ENCODE measurements at regions not wholly inside any gene's neighbourhood (a gene's known extent, or its start where the extent isn't known, plus 50 kb on each side); places are given as distances from the start of the nearest gene placed in this dataset.

GRCh38 chr21:28454564-28455252 is 538.0 kb downstream of the LTN1 start:
- no peak for FAIRE-seq
- Histone ChIP-seq H3K9me1 (ENCODE audit: control insufficient read depth, insufficient read depth, low read length) (no peaks in the 10 kb centered on the region), H3K4me1 (replicated peaks in 1 of 2; ENCODE audit: control insufficient read depth in 2 of 2, insufficient read depth in 2 of 2, low read length in 2 of 2) (no peaks in the 10 kb centered on the region), H4K20me1 (replicated peaks; ENCODE audit: control insufficient read depth, insufficient read depth, low read length) (no peaks in the 10 kb centered on the region), H3K9me3 (replicated peaks; ENCODE audit: control insufficient read depth, insufficient read depth, low read depth, low read length) (peaks cover 2% of the 10 kb centered on the region; the same call in 1 of the 2 replicates), H3K4me3 (no peak overlapping the region), H3K27me3 (ENCODE audit: control insufficient read depth in 2 of 2, insufficient read depth in 2 of 2, low read length in 2 of 2) (no peaks in the 10 kb centered on the region), H3K79me2 (ENCODE audit: control insufficient read depth, insufficient read depth, low read length) (no peaks in the 10 kb centered on the region), H3K9ac (ENCODE audit: insufficient read depth in 1 of 2, low read depth in 2 of 2, low read length in 2 of 2) (no peak overlapping the region), H3K4me2 (ENCODE audit: insufficient read depth, low read length) (no peak overlapping the region), H3K36me3 (ENCODE audit: control insufficient read depth, insufficient read depth, low read length) (no peaks in the 10 kb centered on the region), H3K27ac (ENCODE audit: extremely low read depth, low read depth, low read length) (no peak overlapping the region), H2AFZ (ENCODE audit: low read depth, low read length) (no peak overlapping the region)
- ChIA-PET POLR2A (no interaction called here), CTCF (ENCODE audit: low intra/inter-chr PET ratio) (no interaction called here)
- DNase-seq (ENCODE audit: extremely low read depth in 1 of 4, low spot score in 3 of 4): no peak
- no TSS peak for BruUV-seq (replicated peaks)
- in situ Hi-C loops (cut with MboI): no loop called here
- 2% methylated on average over 2 of the region's 2 CpGs for WGBS (ENCODE audit: insufficient coverage, low coverage, missing lambda C conversion rate)
- TF ChIP-seq CTCF (IDR thresholded peaks at IDR 0.05 in 2 of 3, conservative IDR thresholded peaks at IDR 0.05 in 1 of 3; ENCODE audit: insufficient read depth in 2 of 3, low read depth in 1 of 3, low read length in 3 of 3) (no peak), GTF2E2 (tag; IDR thresholded peaks at IDR 0.05) (no peak)
- no peak for ATAC-seq
- intact Hi-C loops (cut with micrococcal nuclease): no loop called here

GRCh38 chr21:28447462-28447861 is 545.2 kb downstream of the LTN1 start:
- no TSS peak for BruUV-seq (replicated peaks)
- ChIA-PET CTCF (ENCODE audit: low intra/inter-chr PET ratio) (no interaction called here), POLR2A (no interaction called here)
- 0% methylated on average over 1 of the region's 1 CpG for WGBS (ENCODE audit: insufficient coverage, low coverage, missing lambda C conversion rate)
- FAIRE-seq: no peak
- Histone ChIP-seq H3K27ac (ENCODE audit: extremely low read depth, low read depth, low read length) (no peak overlapping the region), H3K9me1 (ENCODE audit: control insufficient read depth, insufficient read depth, low read length) (no peaks in the 10 kb centered on the region), H2AFZ (ENCODE audit: low read depth, low read length) (no peak overlapping the region), H3K27me3 (ENCODE audit: control insufficient read depth in 2 of 2, insufficient read depth in 2 of 2, low read length in 2 of 2) (no peaks in the 10 kb centered on the region), H3K9ac (ENCODE audit: insufficient read depth in 1 of 2, low read depth in 2 of 2, low read length in 2 of 2) (no peak overlapping the region), H4K20me1 (replicated peaks; ENCODE audit: control insufficient read depth, insufficient read depth, low read length) (no peaks in the 10 kb centered on the region), H3K4me1 (replicated peaks in 1 of 2; ENCODE audit: control insufficient read depth in 2 of 2, insufficient read depth in 2 of 2, low read length in 2 of 2) (no peaks in the 10 kb centered on the region), H3K4me2 (ENCODE audit: insufficient read depth, low read length) (no peak overlapping the region), H3K36me3 (ENCODE audit: control insufficient read depth, insufficient read depth, low read length) (no peaks in the 10 kb centered on the region), H3K9me3 (replicated peaks; ENCODE audit: control insufficient read depth, insufficient read depth, low read depth, low read length) (no peaks in the 10 kb centered on the region), H3K79me2 (ENCODE audit: control insufficient read depth, insufficient read depth, low read length) (no peaks in the 10 kb centered on the region), H3K4me3 (no peak overlapping the region)
- no peak for TF ChIP-seq CUX1 (CRISPR knock-in tag; IDR thresholded peaks at IDR 0.05)
- no peak for DNase-seq (ENCODE audit: extremely low read depth in 1 of 4, low spot score in 3 of 4)
- ATAC-seq: no peak
- intact Hi-C loops (cut with micrococcal nuclease): no loop called here
- in situ Hi-C loops (cut with MboI): no loop called here
